ENCODE measurements at regions not wholly inside any gene's neighbourhood (a gene's known extent, or its start where the extent isn't known, plus 50 kb on each side); places are given as distances from the start of the nearest gene placed in this dataset.

DNA sequence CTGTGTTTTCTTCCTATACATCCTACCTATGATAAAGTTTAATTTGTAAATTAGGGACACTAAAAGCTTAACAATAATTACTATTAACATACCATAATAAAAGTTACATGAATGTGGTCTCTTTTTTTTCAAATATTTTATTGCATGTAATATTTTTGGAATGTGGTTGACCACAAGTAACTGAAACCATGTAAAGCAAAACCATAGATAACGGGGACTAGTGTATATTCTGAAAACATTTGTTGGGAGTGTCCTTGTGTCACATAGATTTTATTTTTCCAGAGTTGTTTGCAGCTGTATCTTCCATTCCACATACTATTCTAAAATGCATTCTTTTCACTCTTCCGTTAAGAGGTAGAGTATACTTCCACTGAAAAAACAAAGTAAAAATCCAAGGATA is 200.4 kb downstream of the KIF18A start:
- TF ChIP-seq EZH2phosphoT487 (IDR thresholded peaks at IDR 0.05; ENCODE audit: insufficient read depth, low read depth), result no peak
- no peak for TF ChIP-seq EZH2 (IDR thresholded peaks at IDR 0.05; ENCODE audit: insufficient read depth, poor library complexity, severe bottlenecking)

All from GM23248 (cell line).